ENCODE measurements at regions not wholly inside any gene's neighbourhood (a gene's known extent, or its start where the extent isn't known, plus 50 kb on each side); places are given as distances from the start of the nearest gene placed in this dataset.

GRCh38 chr10:81218307-81218706 lies 656.7 kb upstream of the NRG3 start:
- no peaks in the 10 kb centered on the region for H4K20me1 ChIP-seq (replicated peaks in 1 of 2; ENCODE audit: control insufficient read depth in 1 of 2, insufficient read depth in 2 of 2, low read length in 2 of 2)
- no peak overlapping the region for H3K56ac ChIP-seq (replicated peaks; ENCODE audit: insufficient read length, low read depth, low read length)
- H3K79me1 ChIP-seq (ENCODE audit: low read depth, low read length): no peaks in the 10 kb centered on the region
- no peak overlapping the region for H2BK15ac ChIP-seq (ENCODE audit: low read length)
- H2BK20ac ChIP-seq (ENCODE audit: low read length): no peak overlapping the region
- H3K4me3 ChIP-seq (ENCODE audit: extremely low read depth in 1 of 4, insufficient read depth in 2 of 4, low read depth in 3 of 4, low read length in 4 of 4): no peak overlapping the region
- no peak overlapping the region for H2BK5ac ChIP-seq (ENCODE audit: low read depth, low read length)
- H3K27me3 ChIP-seq (replicated peaks in 1 of 4; ENCODE audit: control insufficient read depth in 3 of 4, extremely low read depth in 1 of 4, insufficient read depth in 3 of 4, low read length in 3 of 4): no peaks in the 10 kb centered on the region
- no peak overlapping the region for H4K8ac ChIP-seq (ENCODE audit: extremely low read depth, insufficient read depth, low read length)
- H3K18ac ChIP-seq (ENCODE audit: extremely low read depth, low read length): no peak overlapping the region
- no peak overlapping the region for H2BK120ac ChIP-seq (replicated peaks; ENCODE audit: low read depth, low read length)
- H2AK5ac ChIP-seq (ENCODE audit: low read depth, low read length): no peak overlapping the region
- no peak overlapping the region for H3K27ac ChIP-seq (ENCODE audit: low read depth, low read length)
- H3K9me3 ChIP-seq (ENCODE audit: insufficient read depth in 2 of 2, low read depth in 1 of 2, low read length in 1 of 2): no peaks in the 10 kb centered on the region; a peak in 1 of 4 replicates
- H3K23ac ChIP-seq (ENCODE audit: insufficient read length): no peak overlapping the region
- H3K4me1 ChIP-seq (replicated peaks in 1 of 4; ENCODE audit: control insufficient read depth in 3 of 4, insufficient read depth in 4 of 4, low read length in 3 of 4): no peaks in the 10 kb centered on the region
- H3K4ac ChIP-seq (replicated peaks; ENCODE audit: insufficient read length, low read depth, low read length): no peak overlapping the region
- H3K79me2 ChIP-seq (ENCODE audit: control insufficient read depth in 1 of 2, insufficient read depth in 2 of 2, low read length in 2 of 2): no peaks in the 10 kb centered on the region
- DNase-seq (ENCODE audit: low read depth in 1 of 2, low spot score in 2 of 2): no peak
- TF ChIP-seq RFX5 (IDR thresholded peaks at IDR 0.05; ENCODE audit: borderline replicate concordance, low read depth, low read length): no peak
- no peak for TF ChIP-seq ASH2L (IDR thresholded peaks at IDR 0.05; ENCODE audit: low read length)
- TF ChIP-seq SP1 (IDR thresholded peaks at IDR 0.05; ENCODE audit: low read depth, low read length): no peak
- TF ChIP-seq GABPA (IDR thresholded peaks at IDR 0.05; ENCODE audit: borderline replicate concordance, insufficient read depth, low read length): no peak
- TF ChIP-seq PHF8 (conservative IDR thresholded peaks at IDR 0.05; ENCODE audit: low read depth, low read length): no peak
- TF ChIP-seq CEBPB (IDR thresholded peaks at IDR 0.05; ENCODE audit: low read depth, low read length): no peak
- no peak for TF ChIP-seq TAF7 (optimal IDR thresholded peaks at IDR 0.05; ENCODE audit: borderline replicate concordance, low read depth, low read length)
- TF ChIP-seq, protein P1, sequence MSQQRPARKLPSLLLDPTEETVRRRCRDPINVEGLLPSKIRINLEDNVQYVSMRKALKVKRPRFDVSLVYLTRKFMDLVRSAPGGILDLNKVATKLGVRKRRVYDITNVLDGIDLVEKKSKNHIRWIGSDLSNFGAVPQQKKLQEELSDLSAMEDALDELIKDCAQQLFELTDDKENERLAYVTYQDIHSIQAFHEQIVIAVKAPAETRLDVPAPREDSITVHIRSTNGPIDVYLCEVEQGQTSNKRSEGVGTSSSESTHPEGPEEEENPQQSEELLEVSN (IDR thresholded peaks at IDR 0.05): no peak
- no peak for TF ChIP-seq BACH1 (IDR thresholded peaks at IDR 0.05; ENCODE audit: low read length)
- TF ChIP-seq POLR2A (IDR thresholded peaks at IDR 0.05; ENCODE audit: control extremely low read depth in 1 of 2, low read depth in 2 of 2, low read length in 2 of 2): no peak
- TF ChIP-seq KDM1A (IDR thresholded peaks at IDR 0.05; ENCODE audit: borderline replicate concordance, low read length): no peak
- no peak for TF ChIP-seq EP300 (IDR thresholded peaks at IDR 0.05; ENCODE audit: borderline replicate concordance in 1 of 2, low read depth in 2 of 2, low read length in 2 of 2)
- TF ChIP-seq, protein P2, sequence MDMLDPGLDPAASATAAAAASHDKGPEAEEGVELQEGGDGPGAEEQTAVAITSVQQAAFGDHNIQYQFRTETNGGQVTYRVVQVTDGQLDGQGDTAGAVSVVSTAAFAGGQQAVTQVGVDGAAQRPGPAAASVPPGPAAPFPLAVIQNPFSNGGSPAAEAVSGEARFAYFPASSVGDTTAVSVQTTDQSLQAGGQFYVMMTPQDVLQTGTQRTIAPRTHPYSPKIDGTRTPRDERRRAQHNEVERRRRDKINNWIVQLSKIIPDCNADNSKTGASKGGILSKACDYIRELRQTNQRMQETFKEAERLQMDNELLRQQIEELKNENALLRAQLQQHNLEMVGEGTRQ (IDR thresholded peaks at IDR 0.05; ENCODE audit: low read length): no peak
- ChIA-PET POLR2A (ENCODE audit: partially characterized antibody) (no interaction called here), CTCF (ENCODE audit: partially characterized antibody) (interaction anchor here (1.9 kb wide), 1 partner anchor 39 kb away, joined by 5 read pairs; no protein-coding TSS in a partner anchor)
- H2AFZ ChIP-seq (ENCODE audit: low read length): 0 out of 2 replicates have a peak overlapping the region, but pooled peaks have one; percentile 39
- WGBS, 2 experiments (ENCODE audit: extremely low coverage in 1 of 2, insufficient coverage in 1 of 2, insufficient read length in 1 of 2, insufficient replicate concordance in 2 of 2, low coverage in 1 of 2, low lambda C conversion rate in 2 of 2, missing lambda C conversion rate in 1 of 2): 88% methylated on average over 4 of the region's 4 CpGs; no CpG with 5 or more reads in 1 of the 2 experiments
- no peak overlapping the region for H3K9ac ChIP-seq (replicated peaks in 1 of 4; ENCODE audit: extremely low read depth in 1 of 4, low read depth in 3 of 4, low read length in 3 of 4)
- no peak overlapping the region for H3K4me2 ChIP-seq (ENCODE audit: insufficient read depth in 1 of 2, low read depth in 2 of 2, low read length in 2 of 2)
- H4K5ac ChIP-seq (ENCODE audit: insufficient read length, low read depth, low read length): no peak overlapping the region
- H2BK12ac ChIP-seq (ENCODE audit: low read depth, low read length): no peak overlapping the region
- no peaks in the 10 kb centered on the region for H3K36me3 ChIP-seq (ENCODE audit: control insufficient read depth in 2 of 4, insufficient read depth in 4 of 4, low read length in 3 of 4)
- FAIRE-seq: no peak
- no peak overlapping the region for H4K91ac ChIP-seq (replicated peaks; ENCODE audit: insufficient read length, low read length)
- H3K14ac ChIP-seq (ENCODE audit: insufficient read length): no peak overlapping the region
- no peaks in the 10 kb centered on the region for H3K23me2 ChIP-seq (ENCODE audit: low read depth, low read length)
